GM06990 (cell line): ENCODE measurements at regions not wholly inside any gene's neighbourhood (a gene's known extent, or its start where the extent isn't known, plus 50 kb on each side); places are given as distances from the start of the nearest gene placed in this dataset.
"Not testable (repeated sequence)": the region's sequence is repeated elsewhere in the genome, so short reads cannot be mapped to it uniquely, and the experiment has no call there.

ENCODE experiments used
- DNase-seq: peaks from one replicate; pipeline ENCODE4 v3.0.0-alpha.2; 2011; ENCODE audit not compliant: insufficient read length; ENCODE audit errors: extremely low read depth
- H3K27me3 ChIP-seq: replicated peaks from 2 replicates; pipeline ENCODE4 v1.6.0; 2011; ENCODE audit warnings: low read length; ENCODE audit not compliant: control insufficient read depth, insufficient read depth
- H3K36me3 ChIP-seq: 2 replicates; pipeline ENCODE4 v1.5.1; 2011; ENCODE audit warnings: low read length; ENCODE audit not compliant: control insufficient read depth, insufficient read depth
- H3K4me3 ChIP-seq: replicated peaks from 2 replicates; pipeline ENCODE4 v1.5.1; 2011; ENCODE audit warnings: low read depth, mild to moderate bottlenecking, control low read depth, low read length
- CTCF ChIP-seq: IDR thresholded peaks from 2 replicates; pipeline ENCODE4 v1.5.1; 2011; ENCODE audit warnings: low read length, control low read depth, mild to moderate bottlenecking, inconsistent platforms; ENCODE audit not compliant: insufficient read depth, poor library complexity, severe bottlenecking

DNA sequence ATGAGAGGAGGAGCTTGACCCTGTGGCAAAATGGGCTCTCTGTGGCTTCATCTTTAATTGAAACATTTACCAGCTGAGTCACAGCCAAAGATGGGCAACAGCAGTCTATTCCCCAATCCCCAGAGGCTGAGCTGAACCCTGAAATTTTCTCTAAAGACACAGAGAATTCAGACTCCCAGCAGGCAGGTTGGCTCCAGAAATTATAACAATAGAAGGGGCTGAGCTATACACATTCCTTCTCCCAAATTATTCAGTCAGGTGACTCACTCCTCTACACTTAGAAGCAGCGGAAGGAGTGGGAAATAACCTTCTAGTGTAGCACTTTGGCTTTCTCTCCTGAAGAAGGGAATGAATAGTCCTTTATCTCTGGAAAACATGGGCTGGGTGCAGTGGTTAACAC lies 264.3 kb upstream of the ARHGEF26 start:
- H3K27me3 ChIP-seq = no peaks in the 10 kb centered on the region
- DNase-seq = no peak
- no peaks in the 10 kb centered on the region for H3K36me3 ChIP-seq
- H3K4me3 ChIP-seq = no peak overlapping the region
- TF ChIP-seq CTCF = no peak

DNA sequence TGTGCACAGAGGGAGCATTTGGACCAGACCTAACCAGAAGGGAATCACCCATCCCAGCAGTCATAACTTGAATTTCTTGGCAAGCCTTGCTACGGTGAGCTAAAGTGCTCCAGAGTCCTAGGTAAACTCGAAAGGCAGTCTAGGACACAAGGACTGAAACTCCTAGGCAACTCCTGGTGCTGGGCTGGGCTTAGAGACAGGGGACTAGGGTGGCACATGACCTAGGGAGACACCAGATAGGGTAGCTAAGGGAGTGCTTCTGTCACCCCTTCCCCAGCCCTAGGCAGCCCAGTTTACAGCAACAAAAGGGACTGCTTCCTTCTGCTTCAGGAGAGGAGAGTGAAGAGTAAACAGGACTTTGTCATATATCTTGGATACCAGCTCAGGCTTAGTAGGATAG lies 256.4 kb upstream of the ARHGEF26 start:
- no peak for DNase-seq
- TF ChIP-seq CTCF = no peak
- Histone ChIP-seq H3K36me3 (no peaks in the 10 kb centered on the region), H3K4me3 (no peak overlapping the region), H3K27me3 (no peaks in the 10 kb centered on the region)

DNA sequence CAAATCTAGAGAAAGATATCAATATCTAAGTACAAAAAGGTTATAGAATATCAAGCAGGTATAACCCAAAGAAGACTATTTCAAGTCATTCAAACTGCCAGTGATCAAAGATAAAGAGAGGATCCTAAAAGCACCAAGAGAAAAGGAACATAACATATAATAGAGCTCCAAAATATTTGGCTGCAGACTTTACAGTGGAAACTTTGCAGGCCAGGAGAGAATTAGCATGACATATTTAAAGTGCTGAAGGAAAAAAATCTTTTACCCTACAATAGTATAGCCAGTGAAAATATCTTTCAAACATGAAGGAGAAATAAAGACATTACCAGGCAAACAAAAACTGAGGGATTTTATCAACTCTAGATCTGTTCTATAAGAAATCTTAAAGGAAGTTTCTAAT lies 254.3 kb upstream of the ARHGEF26 start:
- H3K4me3 ChIP-seq = no peak overlapping the region
- no peak for DNase-seq
- H3K27me3 ChIP-seq = no peaks in the 10 kb centered on the region
- TF ChIP-seq CTCF = no peak
- no peaks in the 10 kb centered on the region for H3K36me3 ChIP-seq

GRCh38 chr3:153874348-153874747 lies 246.8 kb upstream of the ARHGEF26 start:
- not testable (repeated sequence) for H3K4me3 ChIP-seq, DNase-seq, H3K27me3 ChIP-seq, H3K36me3 ChIP-seq

DNA sequence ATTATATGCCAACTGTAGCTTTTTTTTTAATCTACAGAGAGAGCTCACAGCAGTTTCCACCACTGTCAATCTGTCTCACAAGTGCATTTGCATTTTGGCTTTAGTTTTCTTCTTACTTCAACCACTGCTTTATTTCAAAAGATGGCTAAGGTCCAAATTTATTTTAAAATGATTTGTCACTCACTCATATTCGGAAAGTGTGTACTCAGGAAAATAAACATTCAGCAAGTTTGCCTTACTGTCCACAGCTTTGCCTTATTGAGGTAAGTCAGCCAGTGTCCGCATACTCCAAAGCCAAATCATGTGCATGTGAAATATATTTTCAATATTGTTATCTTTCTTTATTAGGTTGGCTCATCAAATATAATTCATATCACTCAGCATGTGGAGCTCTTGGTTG lies 240.7 kb upstream of the ARHGEF26 start:
- TF ChIP-seq CTCF = no peak
- H3K4me3 ChIP-seq = no peak overlapping the region
- DNase-seq = no peak
- no peaks in the 10 kb centered on the region for H3K27me3 ChIP-seq
- H3K36me3 ChIP-seq = no peaks in the 10 kb centered on the region

DNA sequence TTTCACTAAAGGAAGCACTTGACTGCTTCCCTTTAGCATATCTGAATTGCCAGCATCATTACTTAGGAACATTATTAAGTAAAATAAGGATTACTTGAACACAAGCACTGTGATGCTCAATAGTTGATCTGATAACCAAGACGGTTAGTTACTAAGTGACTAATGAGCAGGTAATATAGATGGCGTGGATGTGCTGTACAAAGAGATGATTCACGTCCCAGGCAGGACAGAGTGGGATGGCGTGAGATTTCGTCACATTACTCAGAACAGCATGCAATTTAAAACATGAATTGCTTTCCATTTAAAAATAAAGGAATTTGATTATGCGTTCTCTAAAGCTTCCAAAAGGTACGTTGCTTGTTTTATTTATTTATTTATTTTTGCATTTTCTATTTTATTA lies 240.0 kb upstream of the ARHGEF26 start:
- Histone ChIP-seq H3K4me3 (no peak overlapping the region), H3K27me3 (no peaks in the 10 kb centered on the region), H3K36me3 (no peaks in the 10 kb centered on the region)
- TF ChIP-seq CTCF = no peak
- DNase-seq = no peak

DNA sequence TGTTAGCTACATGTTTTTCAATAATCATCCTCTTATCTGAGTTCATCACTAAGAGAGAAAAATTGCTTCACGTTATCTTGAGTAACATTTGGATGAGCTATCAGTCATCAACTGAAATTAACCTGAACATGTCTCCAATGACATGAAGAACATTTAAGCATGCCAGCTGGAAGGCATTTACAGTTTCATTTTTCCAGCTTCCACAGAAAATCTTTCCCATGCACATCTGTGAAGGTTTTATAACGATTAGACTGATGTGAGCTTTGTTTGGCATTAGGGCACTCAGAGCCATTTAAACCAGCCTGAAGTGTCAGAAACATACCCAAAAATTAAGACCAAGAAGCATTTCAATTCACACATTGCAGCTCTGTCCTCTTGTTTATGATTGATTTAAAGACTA lies 235.8 kb upstream of the ARHGEF26 start:
- TF ChIP-seq CTCF = no peak
- no peaks in the 10 kb centered on the region for H3K27me3 ChIP-seq
- H3K36me3 ChIP-seq = no peaks in the 10 kb centered on the region
- DNase-seq = no peak
- H3K4me3 ChIP-seq = no peak overlapping the region
